NCI-H1105 (cell line): ENCODE measurements at regions not wholly inside any gene's neighbourhood (a gene's known extent, or its start where the extent isn't known, plus 50 kb on each side); places are given as distances from the start of the nearest gene placed in this dataset.

Experiments
- DNase-seq: peaks from one replicate; lab custom pipeline; 2025; lab: John Stamatoyannopoulos, UW

GRCh38 chr21:43274022-43274945 lies 105.5 kb downstream of the CRYAA start:
- DNase-seq = no peak

GRCh38 chr21:43273708-43274021 lies 104.9 kb downstream of the CRYAA start:
- DNase-seq = no peak

- DNase-seq = no peak
Observed at GRCh38 chr21:43273016-43273707, 104.4 kb downstream of the CRYAA start.

- DNase-seq = no peak
Observed at GRCh38 chr21:43272591-43272990, 103.8 kb downstream of the CRYAA start.

GRCh38 chr21:43271452-43272020 lies 102.7 kb downstream of the CRYAA start:
- no peak for DNase-seq

- no peak for DNase-seq
Observed at GRCh38 chr21:43270800-43271301, 102.0 kb downstream of the CRYAA start.

- no peak for DNase-seq
Observed at GRCh38 chr21:43269957-43270705, 101.3 kb downstream of the CRYAA start.

GRCh38 chr21:43269440-43269839 lies 100.6 kb downstream of the CRYAA start:
- no peak for DNase-seq

GRCh38 chr21:43268804-43269186 lies 100.0 kb downstream of the CRYAA start:
- no peak for DNase-seq

GRCh38 chr21:43268086-43268803 lies 99.4 kb downstream of the CRYAA start:
- DNase-seq = no peak

GRCh38 chr21:43267391-43268085 lies 98.7 kb downstream of the CRYAA start:
- DNase-seq = no peak

GRCh38 chr21:43266534-43266933 lies 97.7 kb downstream of the CRYAA start:
- DNase-seq = no peak

GRCh38 chr21:43262427-43262826 lies 93.6 kb downstream of the CRYAA start:
- DNase-seq = no peak
